Activated naive CD8-positive, alpha-beta T cell treated with anti-CD3 and anti-CD28 coated beads for 36 hours (primary cell): ENCODE measurements at regions not wholly inside any gene's neighbourhood (a gene's known extent, or its start where the extent isn't known, plus 50 kb on each side); places are given as distances from the start of the nearest gene placed in this dataset.

ENCODE experiments used
- DNase-seq: peaks from one replicate; pipeline ENCODE4 v3.0.0; 2021
- H3K27ac Mint-ChIP-seq: one replicate; pipeline ENCODE4 v1.8.0; 2022; ENCODE audit warnings: mild to moderate bottlenecking, moderate library complexity, mixed read lengths
- H3K27me3 Mint-ChIP-seq: one replicate; pipeline ENCODE4 v1.8.0; 2022; ENCODE audit warnings: mild to moderate bottlenecking, mixed read lengths
- H3K36me3 Mint-ChIP-seq: one replicate; pipeline ENCODE4 v1.8.0; 2021; ENCODE audit warnings: mild to moderate bottlenecking, mixed read lengths
- H3K4me1 Mint-ChIP-seq: one replicate; pipeline ENCODE4 v1.8.0; 2021; ENCODE audit warnings: mixed read lengths
- H3K4me3 Mint-ChIP-seq: one replicate; pipeline ENCODE4 v1.8.0; 2022; ENCODE audit warnings: mild to moderate bottlenecking, moderate library complexity, mixed read lengths
- H3K9me3 Mint-ChIP-seq: one replicate; pipeline ENCODE4 v1.8.0; 2022; ENCODE audit warnings: mixed read lengths

- H3K27me3 Mint-ChIP-seq: no peaks in the 10 kb centered on the region
- H3K27ac Mint-ChIP-seq: no peak overlapping the region
These were observed 314.1 kb upstream of the TGFBR2 start for GRCh38 chr3:30292192-30292893.

DNA sequence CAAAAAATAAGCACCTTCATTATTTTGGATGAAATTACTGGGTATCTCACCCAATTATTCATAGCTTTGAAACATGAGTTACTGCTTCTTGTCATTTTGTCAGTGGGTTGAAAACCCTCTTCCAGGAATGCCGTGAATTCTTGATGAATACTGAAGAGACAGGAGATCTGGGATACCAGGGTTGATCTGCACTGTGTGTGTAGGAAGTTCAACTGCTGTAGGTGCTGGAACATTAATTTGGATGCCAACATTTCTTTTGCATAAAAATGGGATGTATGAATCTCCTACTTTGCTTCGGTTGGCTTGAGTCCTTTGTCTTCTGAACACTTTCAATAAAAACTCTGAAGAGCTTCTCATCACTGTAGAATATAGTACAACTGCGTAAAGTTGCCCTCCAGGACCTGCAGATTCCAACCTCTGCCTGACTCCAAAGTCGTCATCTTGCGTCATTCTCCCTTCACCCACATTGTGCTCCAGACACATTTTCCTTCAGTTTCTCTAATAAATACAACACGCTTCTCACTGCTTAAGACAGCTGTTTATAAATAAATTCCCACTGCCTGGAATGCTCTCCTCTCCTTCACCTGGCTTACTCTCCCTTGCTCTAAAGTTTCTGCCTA, 312.7 kb upstream of the TGFBR2 start:
- Mint-ChIP-seq H3K4me3 (no peak overlapping the region), H3K4me1 (peaks cover 23% of the 10 kb centered on the region), H3K36me3 (no peaks in the 10 kb centered on the region)

More at GRCh38 chr3:30292192-30292893, 314.1 kb upstream of the TGFBR2 start:
- DNase-seq: no peak
- H3K36me3 Mint-ChIP-seq: no peaks in the 10 kb centered on the region
- H3K9me3 Mint-ChIP-seq: no peaks in the 10 kb centered on the region
- no peak overlapping the region for H3K4me3 Mint-ChIP-seq
- peaks cover 23% of the 10 kb centered on the region for H3K4me1 Mint-ChIP-seq

DNA sequence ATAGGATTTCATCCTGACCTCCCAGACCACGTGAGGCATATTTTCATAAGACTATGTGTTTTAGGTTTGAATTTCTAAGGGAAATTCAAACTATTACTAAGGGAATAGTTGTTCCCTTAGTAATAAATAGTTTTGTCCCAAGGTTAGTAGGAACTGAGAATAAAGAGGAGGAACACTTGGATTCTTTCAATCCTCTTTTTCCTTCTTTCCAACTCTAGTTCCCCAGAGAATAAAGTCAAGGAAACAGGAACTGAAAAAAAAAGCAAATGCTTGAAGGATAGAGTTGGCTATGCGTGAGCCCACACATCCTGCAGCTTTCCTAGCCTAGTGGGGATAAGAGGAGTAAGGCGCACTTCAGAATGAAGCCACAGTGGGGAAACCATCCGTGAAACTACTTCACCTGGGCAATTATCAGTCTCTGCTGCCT, 312.1 kb upstream of the TGFBR2 start:
- Mint-ChIP-seq H3K27me3 (no peaks in the 10 kb centered on the region), H3K4me3 (no peak overlapping the region), H3K27ac (no peak overlapping the region), H3K36me3 (no peaks in the 10 kb centered on the region), H3K4me1 (peaks cover 20% of the 10 kb centered on the region), H3K9me3 (no peaks in the 10 kb centered on the region)
- DNase-seq: no peak

More for the DNA sequence above, 312.7 kb upstream of the TGFBR2 start:
- Mint-ChIP-seq H3K9me3 (no peaks in the 10 kb centered on the region), H3K27ac (no peak overlapping the region), H3K27me3 (no peaks in the 10 kb centered on the region)
- no peak for DNase-seq

- H3K27ac Mint-ChIP-seq: no peak overlapping the region
- H3K4me3 Mint-ChIP-seq: no peak overlapping the region
- H3K4me1 Mint-ChIP-seq: peaks cover 9% of the 10 kb centered on the region
- H3K27me3 Mint-ChIP-seq: no peaks in the 10 kb centered on the region
- DNase-seq: no peak
- H3K9me3 Mint-ChIP-seq: no peaks in the 10 kb centered on the region
- peaks cover 1% of the 10 kb centered on the region for H3K36me3 Mint-ChIP-seq
These were observed 309.3 kb upstream of the TGFBR2 start for GRCh38 chr3:30297112-30297511.

GRCh38 chr3:30299674-30300385, 306.6 kb upstream of the TGFBR2 start:
- Mint-ChIP-seq H3K9me3 (peaks cover 3% of the 10 kb centered on the region), H3K4me3 (no peak overlapping the region), H3K4me1 (peaks cover 6% of the 10 kb centered on the region), H3K36me3 (peaks cover 5% of the 10 kb centered on the region), H3K27ac (no peak overlapping the region), H3K27me3 (no peaks in the 10 kb centered on the region)
- DNase-seq: no peak

DNA sequence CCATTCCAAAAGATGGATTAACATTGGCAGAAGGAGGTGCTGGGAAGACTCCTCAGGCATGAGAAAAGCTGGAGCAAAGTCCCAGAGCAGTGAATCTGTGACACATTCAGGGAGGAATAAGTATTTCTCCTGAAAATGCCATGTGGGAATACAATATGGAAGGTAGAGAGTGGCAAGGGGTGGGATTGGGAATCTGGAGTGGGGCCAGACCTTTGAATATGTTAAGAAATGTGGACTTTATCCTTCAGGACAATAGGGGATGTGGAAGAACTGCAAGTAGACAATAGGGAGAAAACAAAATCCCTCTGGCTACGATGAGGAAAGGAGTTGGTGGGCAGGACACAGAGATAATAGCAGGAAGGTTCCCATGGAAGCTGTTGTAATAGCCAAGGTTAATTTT, 305.6 kb upstream of the TGFBR2 start:
- no peaks in the 10 kb centered on the region for H3K27me3 Mint-ChIP-seq
- peaks cover 3% of the 10 kb centered on the region for H3K9me3 Mint-ChIP-seq
- H3K4me1 Mint-ChIP-seq: peaks cover 6% of the 10 kb centered on the region
- no peak for DNase-seq
- peaks cover 8% of the 10 kb centered on the region for H3K36me3 Mint-ChIP-seq
- H3K27ac Mint-ChIP-seq: no peak overlapping the region
- no peak overlapping the region for H3K4me3 Mint-ChIP-seq

DNA sequence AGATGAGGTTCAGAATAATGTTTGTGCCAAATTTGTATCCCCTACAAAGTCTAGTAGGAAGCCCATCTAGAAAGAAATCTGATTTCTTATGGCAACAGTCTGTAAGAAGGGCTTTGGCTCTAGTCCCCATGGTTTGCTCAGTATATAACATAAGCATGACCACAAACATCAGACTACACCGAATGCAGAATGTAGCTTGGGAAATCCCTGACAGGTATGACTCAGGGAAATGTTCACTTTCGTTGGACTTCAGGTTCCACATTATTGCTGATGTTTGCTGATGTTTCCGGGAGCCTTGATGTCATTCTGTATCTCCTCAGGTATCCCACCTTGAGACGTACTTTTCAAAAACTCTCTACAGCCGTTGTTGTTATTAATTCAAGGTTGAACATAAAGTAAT, 304.4 kb upstream of the TGFBR2 start:
- no peaks in the 10 kb centered on the region for H3K27me3 Mint-ChIP-seq
- H3K36me3 Mint-ChIP-seq: peaks cover 11% of the 10 kb centered on the region
- H3K27ac Mint-ChIP-seq: no peak overlapping the region
- H3K4me3 Mint-ChIP-seq: no peak overlapping the region
- H3K4me1 Mint-ChIP-seq: peaks cover 6% of the 10 kb centered on the region
- no peak for DNase-seq
- peaks cover 12% of the 10 kb centered on the region for H3K9me3 Mint-ChIP-seq

DNA sequence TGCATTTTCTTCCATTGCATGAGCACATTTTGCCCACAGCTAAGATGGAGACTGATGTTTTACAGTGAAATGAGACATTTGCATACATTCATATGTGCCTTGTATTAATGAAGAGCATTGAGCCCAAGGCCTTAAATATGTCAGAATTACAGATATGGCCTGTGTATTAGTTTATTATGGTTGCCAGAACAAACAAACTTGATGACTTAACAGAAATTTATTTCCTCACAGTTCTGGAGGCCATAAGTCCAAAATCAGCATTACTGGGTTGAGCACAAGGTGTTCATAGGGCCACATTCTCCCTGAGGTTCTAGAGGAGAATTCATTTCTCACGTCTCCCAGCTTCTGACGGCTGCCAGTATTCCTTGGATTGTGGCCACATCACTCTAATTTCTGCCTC, 302.6 kb upstream of the TGFBR2 start:
- H3K36me3 Mint-ChIP-seq: peaks cover 13% of the 10 kb centered on the region
- DNase-seq: no peak
- H3K27ac Mint-ChIP-seq: no peak overlapping the region
- no peak overlapping the region for H3K4me3 Mint-ChIP-seq
- H3K9me3 Mint-ChIP-seq: peaks cover 12% of the 10 kb centered on the region
- peaks cover 6% of the 10 kb centered on the region for H3K4me1 Mint-ChIP-seq
- H3K27me3 Mint-ChIP-seq: no peaks in the 10 kb centered on the region

DNA sequence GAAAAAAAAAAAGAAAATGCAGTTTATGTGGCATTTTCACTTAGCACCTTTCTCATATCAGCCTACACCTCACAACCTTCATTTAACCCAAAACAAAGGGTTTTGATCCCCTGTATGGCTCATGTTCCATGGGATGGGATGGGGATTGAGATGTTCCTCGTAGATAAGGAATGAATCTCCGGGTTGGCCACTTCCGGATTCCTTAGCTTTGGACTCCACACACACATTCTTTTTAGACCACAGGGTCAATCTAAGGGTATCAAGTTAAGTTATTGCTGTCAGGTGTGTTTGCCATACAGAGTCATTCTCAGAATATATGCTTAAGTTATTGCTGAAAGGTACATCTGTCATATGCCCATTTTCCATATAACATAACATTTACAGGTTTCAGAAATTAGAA, 301.4 kb upstream of the TGFBR2 start:
- Mint-ChIP-seq H3K4me3 (no peak overlapping the region), H3K27ac (no peak overlapping the region), H3K9me3 (peaks cover 13% of the 10 kb centered on the region), H3K4me1 (peaks cover 7% of the 10 kb centered on the region), H3K36me3 (peaks cover 15% of the 10 kb centered on the region), H3K27me3 (no peaks in the 10 kb centered on the region)
- no peak for DNase-seq

DNA sequence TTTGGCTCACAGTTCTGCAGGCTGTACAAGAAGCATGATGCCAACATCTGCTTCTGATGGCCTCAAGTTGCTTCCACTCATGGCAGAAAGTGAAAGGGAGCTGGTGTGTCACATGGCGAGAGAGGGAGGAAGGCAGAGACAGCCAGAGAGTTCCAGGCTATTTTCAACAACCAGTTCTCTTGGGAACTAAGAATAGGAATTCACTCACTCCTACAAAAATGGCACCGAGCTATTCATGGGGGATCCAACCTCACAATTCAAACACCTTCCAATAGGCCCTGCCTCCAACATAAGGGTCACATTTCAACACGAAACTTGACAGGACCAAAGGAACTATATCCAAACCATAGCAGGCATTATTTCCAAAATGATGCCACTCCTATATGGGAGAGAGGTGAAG, 299.5 kb upstream of the TGFBR2 start:
- Mint-ChIP-seq H3K4me1 (peaks cover 7% of the 10 kb centered on the region), H3K27ac (no peak overlapping the region), H3K9me3 (peaks cover 13% of the 10 kb centered on the region), H3K27me3 (no peaks in the 10 kb centered on the region), H3K4me3 (no peak overlapping the region), H3K36me3 (peaks cover 15% of the 10 kb centered on the region)
- no peak for DNase-seq

GRCh38 chr3:30307372-30307950, 298.9 kb upstream of the TGFBR2 start:
- H3K4me3 Mint-ChIP-seq: no peak overlapping the region
- H3K9me3 Mint-ChIP-seq: peaks cover 13% of the 10 kb centered on the region

DNA sequence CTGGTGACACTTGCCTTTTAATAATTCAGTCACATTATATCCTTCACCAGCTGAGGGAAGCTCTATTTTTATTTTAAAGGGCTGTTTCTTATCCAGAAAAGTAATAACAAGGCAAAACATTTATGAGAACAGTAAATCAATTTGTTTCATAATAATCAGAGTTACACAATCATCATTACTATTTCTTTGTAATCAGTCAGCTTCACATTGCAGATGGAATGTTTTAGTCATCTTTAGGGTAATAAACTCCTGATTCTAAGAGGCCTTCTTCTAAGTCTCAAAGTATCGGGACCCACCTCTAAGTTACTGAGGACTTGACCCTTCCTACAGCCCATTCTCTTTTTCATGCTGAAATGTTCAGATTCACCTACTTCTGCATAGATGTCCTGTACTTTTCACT, 298.3 kb upstream of the TGFBR2 start:
- no peak for DNase-seq
- H3K27me3 Mint-ChIP-seq: no peaks in the 10 kb centered on the region
- no peak overlapping the region for H3K27ac Mint-ChIP-seq
- H3K9me3 Mint-ChIP-seq: peaks cover 13% of the 10 kb centered on the region
- peaks cover 15% of the 10 kb centered on the region for H3K36me3 Mint-ChIP-seq
- H3K4me3 Mint-ChIP-seq: no peak overlapping the region
- peaks cover 4% of the 10 kb centered on the region for H3K4me1 Mint-ChIP-seq

More at GRCh38 chr3:30307372-30307950, 298.9 kb upstream of the TGFBR2 start:
- Mint-ChIP-seq H3K27me3 (no peaks in the 10 kb centered on the region), H3K36me3 (peaks cover 15% of the 10 kb centered on the region), H3K27ac (no peak overlapping the region), H3K4me1 (peaks cover 4% of the 10 kb centered on the region)
- DNase-seq: no peak

DNA sequence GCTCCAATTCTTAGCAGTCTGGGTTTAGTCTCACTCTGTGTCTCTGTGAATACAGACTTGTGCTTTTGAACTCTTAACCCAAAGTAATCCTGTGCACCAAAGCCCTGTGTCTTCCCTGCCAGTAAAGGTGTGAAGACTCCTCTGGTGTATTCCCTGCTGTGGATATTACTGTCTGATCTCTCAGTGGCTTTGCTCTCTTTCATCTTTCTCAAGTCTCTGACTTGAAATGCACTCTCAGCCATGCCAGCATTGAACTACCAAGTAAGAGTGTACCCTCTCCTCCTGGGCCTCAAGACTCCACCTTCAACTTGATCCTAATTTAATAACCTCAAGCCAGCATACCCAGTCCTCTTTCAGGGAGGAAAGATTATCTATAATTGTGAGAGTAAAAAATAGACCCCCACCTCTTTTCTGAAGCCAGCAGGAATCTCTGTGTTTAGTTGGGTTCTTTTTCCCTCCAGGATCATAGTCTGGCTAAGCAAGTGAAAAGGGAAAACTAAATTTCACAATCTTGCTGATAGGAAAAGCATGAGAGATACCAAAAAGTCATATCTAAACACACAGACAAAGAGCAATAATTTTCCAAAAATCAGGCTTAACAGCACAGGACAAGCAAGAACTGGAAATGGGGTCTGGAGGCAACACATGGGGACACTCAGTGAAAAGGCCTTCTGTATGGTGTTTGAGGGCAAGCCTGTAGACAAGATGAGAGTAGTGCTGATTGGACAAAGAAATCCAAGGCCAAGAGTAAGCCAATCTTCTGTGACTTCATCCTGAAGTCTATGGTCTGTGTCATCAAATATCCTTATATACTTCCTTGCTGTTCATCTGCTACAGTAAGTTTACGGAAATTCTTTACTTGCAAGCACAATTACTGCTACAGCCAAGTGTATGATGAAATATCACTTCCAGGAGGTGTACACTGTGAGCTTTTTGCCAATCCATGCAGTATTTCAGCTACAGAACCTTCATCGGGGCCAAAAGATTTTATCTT, 296.1 kb upstream of the TGFBR2 start:
- H3K36me3 Mint-ChIP-seq: peaks cover 12% of the 10 kb centered on the region
- no peak for DNase-seq
- H3K4me3 Mint-ChIP-seq: no peak overlapping the region
- no peaks in the 10 kb centered on the region for H3K27me3 Mint-ChIP-seq
- peaks cover 10% of the 10 kb centered on the region for H3K9me3 Mint-ChIP-seq
- H3K4me1 Mint-ChIP-seq: peaks cover 10% of the 10 kb centered on the region
- H3K27ac Mint-ChIP-seq: no peak overlapping the region

DNA sequence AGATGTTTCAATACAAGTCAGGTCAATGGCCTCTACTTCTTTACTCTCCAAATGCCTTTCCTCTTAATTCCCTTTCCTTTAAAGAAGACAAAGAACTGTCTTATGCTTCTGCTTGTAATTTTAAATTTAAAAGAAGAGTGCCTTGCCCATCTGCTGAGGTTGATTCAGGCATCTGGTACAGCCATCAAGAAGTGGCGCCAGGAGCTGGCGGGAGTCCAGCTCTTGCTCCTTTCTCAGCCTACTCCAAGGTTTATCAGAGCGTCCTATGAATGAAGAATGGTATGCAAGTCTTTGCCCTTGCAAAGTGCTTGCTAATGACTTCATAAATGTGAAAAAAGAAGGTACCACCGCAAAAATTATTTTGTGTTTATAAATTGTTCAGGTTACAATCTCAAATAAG, 294.6 kb upstream of the TGFBR2 start:
- no peak overlapping the region for H3K27ac Mint-ChIP-seq
- peaks cover 12% of the 10 kb centered on the region for H3K4me1 Mint-ChIP-seq
- no peak overlapping the region for H3K4me3 Mint-ChIP-seq
- no peaks in the 10 kb centered on the region for H3K27me3 Mint-ChIP-seq
- peaks cover 6% of the 10 kb centered on the region for H3K36me3 Mint-ChIP-seq
- DNase-seq: no peak
- peaks cover 4% of the 10 kb centered on the region for H3K9me3 Mint-ChIP-seq
